GM18505 (cell line): ENCODE measurements at regions not wholly inside any gene's neighbourhood (a gene's known extent, or its start where the extent isn't known, plus 50 kb on each side); places are given as distances from the start of the nearest gene placed in this dataset.
"Not testable (repeated sequence)": the region's sequence is repeated elsewhere in the genome, so short reads cannot be mapped to it uniquely, and the experiment has no call there.

Source experiments
- ATAC-seq: cut with Tn5 transposase; IDR thresholded peaks from one replicate; pipeline ENCODE4 v1.9.1; 2021; ENCODE audit not compliant: unreplicated experiment
- POLR2A ChIP-seq: IDR thresholded peaks from 4 replicates; pipeline ENCODE4 v1.6.1; 2011; ENCODE audit warnings: borderline replicate concordance; ENCODE audit not compliant: insufficient read depth, insufficient read length; ENCODE audit errors: extremely low read depth

DNA sequence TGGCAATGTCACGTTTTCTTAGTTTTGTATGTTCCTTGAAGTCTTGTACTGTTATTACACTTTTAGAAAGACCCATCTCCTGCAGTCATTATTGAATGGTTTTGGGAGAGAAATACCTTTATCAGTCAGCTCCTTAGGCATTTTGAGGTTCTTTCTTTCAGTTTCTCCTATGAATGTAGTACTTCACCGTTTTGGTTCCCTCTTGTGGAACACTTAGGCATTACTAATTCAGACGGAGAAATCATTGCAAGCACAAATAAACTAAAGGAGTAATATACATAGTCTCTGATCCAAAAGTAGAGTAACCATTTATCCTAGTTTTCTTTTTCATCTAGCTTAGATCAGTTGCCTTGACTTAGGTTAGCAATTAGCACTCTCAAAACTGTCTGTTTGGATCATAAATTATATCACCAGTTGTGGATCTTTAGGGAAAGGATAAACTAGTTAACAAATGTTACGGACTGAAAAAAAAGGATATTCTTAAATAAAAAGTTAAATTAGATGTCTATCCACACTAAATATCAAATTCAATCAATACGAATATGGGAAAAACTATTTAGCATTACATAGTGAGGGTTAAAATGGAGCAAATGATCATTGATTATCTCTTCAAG, 1538.3 kb upstream of the SEL1L start:
- TF ChIP-seq POLR2A = no peak
- ATAC-seq = no peak

DNA sequence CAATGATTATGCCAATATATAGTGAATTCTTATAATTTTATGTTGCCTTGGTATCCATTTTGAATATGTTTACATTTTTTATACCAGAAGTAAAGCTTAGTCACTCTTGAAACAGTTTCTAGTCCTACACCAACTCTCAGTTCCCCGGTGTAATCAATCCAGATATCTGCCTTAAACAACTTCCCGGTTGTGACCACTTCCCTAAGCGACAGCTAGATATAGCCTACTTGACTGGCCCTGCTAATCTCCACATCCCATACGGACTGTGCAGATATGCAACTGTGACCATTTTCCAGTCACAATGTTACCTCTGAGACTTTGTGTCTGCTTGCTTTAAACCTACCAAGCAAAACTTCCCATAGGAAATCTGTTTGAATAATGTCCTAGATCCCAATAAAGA, 1551.5 kb upstream of the SEL1L start:
- no peak for TF ChIP-seq POLR2A

DNA sequence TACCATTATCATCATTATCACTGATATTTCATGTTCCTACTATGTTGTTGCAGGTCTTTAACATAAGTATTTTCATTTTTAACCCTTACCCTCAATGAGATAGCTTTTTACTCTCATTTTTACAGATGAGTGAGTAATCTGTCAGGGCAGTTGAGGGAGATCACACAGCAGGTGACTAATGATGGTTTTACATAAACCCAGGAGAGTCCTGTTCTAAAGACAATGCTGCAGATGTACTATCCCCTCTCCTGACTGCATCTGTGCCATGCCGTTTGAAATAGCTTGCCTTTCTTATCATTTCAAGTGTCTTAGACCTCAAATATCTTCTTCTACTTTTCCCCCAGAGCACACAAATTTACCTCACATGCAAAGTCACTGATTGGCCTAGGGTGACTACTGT, 1552.1 kb upstream of the SEL1L start:
- no peak for ATAC-seq
- TF ChIP-seq POLR2A = no peak

More for the DNA sequence above, 1551.5 kb upstream of the SEL1L start:
- no peak for ATAC-seq

DNA sequence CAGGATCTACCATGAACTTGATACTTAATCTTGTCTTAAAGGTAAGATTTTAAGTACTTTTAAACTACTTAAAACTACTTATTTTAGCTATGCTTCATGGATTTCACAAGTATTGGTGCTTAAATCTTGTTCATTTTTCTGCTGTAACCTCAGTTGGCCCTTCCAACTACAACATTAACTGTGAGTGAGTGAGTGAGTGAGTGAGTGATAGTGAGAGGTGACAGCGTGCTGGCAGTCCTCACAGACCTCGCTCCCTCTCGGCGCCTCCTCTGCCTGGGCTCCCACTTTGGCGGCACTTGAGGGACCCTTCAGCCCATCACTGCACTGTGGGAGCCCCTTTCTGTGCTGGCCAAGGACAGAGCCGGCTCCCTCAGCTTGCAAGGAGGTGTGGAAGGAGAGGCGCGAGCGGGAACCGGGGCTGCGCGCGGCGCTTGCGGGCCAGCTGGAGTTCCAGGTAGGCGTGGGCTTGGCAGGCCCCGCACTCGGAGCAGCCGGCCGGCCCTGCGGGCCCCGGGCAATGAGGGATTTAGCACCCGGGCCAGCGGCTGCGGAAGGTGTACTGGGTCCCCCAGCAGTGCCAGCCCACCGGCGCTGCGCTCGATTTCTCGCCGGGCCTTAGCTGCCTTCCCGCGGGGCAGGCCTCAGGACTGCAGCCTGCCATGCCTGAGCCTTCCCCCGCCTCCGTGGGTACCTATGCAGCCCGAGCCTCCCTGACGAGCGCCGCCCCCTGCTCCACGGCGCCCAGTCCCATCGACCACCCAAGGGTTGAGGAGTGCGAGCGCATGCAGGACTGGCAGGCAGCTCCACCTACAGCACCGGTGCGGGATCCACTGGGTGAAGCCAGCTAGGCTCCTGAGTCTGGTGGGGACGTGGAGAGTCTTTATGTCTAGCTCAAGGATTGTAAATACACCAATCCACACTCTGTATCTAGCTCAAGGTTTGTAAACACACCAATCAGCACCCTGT, 1558.6 kb upstream of the SEL1L start:
- ATAC-seq = not testable (repeated sequence)

DNA sequence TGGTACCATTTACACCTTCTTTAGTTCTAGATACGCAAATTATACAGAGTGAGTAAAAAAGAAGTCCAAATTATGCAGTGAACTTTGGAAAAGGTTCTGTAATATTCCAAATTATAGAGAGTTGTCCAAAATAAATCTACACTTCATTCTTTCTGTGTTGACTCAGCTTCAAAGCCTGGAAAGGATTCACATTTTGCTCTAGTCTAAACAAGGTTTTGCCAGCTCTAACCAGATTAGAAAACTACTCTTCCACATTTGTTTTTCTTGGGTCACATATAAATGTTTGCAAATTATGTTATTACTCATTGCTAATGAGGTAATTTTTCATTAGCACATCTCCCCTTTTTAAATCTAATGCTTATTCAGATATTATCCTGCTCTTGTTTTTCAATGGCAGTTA, 1562.4 kb upstream of the SEL1L start:
- no peak for ATAC-seq
- no peak for TF ChIP-seq POLR2A

DNA sequence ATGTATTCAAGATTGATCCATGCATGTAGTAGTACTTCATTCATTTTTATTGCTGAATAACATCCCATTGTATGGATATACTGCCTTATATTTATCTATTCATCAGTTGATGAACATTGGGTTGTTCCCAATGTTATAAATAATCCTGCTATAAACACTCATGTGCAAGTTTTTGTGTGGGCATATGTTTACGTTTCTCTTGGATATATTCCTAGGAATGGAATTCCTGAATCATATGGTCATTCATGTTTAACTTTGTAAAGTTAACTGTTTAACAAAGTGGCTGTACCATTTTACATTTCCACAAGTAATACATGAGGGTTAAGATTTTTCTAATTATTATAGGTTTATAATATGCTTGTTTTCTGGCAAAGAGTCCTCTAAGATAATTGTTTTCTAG, 1568.2 kb upstream of the SEL1L start:
- no peak for ATAC-seq
- no peak for TF ChIP-seq POLR2A

DNA sequence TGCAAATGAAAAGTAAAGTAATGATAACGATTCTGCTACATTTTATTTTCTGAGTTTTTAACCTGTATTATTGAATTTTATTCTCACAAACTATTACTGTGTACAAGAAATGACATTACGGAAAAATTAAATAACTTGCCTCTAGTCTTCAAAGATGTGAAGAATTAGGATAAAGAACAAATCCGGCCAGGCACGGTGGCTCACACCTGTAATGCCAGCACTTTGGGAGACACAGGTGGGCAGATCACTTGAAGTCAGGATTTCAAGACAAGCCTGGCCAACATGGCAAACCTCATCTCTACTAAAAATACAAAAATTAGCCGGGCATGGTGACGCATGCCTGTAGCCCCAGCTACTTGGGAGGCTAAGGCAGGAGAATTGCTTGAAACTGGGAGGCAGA, 1584.4 kb upstream of the SEL1L start:
- no peak for ATAC-seq
- TF ChIP-seq POLR2A = no peak

DNA sequence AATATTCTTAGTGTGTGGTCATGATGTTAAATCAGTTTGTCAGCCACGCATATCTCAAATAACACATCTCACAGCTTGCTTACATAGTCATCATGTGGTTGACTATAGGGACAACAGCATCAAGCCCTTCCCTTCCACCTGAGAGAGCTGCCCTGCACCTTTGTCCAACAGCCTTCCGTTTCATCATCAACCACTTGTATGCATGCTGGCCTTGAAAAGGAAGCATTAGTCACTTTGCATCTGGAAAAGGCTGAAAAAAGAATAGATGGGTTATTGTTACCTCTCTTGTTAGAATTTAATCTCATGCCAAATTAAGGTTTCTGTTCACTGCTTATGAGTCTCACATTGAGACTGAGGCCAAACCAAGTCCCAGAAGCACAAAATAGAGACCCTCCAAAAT, 1586.5 kb upstream of the SEL1L start:
- no peak for ATAC-seq
- TF ChIP-seq POLR2A = no peak

DNA sequence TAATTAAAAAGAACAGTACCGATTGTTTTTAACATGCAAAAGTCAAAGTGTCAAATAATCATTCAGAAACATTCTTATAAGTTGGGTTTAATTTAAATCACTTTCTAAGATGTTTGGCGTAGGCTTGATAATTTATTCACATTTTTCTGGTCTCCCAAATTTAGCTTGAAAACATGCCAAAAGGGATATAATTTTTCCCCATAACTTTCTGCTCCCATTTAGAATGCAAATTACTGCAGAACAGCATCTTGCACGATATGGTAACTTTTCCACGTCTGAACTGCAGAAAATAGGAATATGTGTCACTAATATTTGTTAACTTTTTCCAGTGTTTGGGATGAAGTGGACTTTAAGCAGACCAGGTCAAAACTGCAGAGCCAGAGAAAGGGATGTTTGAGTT, 1592.4 kb upstream of the SEL1L start:
- no peak for ATAC-seq
- no peak for TF ChIP-seq POLR2A

DNA sequence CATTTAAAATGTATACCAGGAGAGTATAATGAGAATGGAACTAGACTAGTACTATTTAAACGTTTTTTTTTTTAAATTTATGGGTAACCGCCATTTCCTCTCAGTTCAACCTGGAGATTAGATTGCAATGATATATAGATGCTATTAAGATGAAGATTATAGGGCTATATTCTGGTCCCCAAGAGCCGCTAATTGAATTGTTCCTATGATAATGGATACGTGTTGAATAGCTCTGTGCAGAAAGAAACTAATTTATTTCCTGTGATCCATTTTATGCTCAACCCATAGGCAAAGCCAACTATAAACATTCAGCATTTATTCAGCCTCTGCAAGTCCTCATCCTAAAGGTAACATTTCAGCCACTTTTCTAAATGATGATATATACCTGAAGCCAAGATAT, 1595.1 kb upstream of the SEL1L start:
- no peak for TF ChIP-seq POLR2A
- ATAC-seq = no peak

DNA sequence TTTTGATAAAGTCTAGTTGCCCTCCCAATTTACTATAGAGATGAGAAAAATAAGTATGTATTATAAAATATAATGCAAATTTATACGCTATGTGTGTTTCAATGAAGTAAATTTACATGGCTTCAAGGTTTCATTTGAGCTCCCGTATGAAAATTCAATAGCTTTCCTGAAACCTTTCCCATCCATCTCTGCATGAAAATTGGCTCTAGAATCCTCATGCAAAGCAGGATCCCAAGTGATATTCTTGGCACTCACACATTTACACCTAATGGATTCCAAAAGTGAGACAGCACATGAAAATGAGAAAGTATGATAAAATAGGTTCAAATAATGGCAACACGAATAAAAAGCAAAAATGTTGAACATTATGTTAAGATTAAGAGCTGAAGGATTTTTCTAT, 1595.8 kb upstream of the SEL1L start:
- no peak for ATAC-seq
- no peak for TF ChIP-seq POLR2A

DNA sequence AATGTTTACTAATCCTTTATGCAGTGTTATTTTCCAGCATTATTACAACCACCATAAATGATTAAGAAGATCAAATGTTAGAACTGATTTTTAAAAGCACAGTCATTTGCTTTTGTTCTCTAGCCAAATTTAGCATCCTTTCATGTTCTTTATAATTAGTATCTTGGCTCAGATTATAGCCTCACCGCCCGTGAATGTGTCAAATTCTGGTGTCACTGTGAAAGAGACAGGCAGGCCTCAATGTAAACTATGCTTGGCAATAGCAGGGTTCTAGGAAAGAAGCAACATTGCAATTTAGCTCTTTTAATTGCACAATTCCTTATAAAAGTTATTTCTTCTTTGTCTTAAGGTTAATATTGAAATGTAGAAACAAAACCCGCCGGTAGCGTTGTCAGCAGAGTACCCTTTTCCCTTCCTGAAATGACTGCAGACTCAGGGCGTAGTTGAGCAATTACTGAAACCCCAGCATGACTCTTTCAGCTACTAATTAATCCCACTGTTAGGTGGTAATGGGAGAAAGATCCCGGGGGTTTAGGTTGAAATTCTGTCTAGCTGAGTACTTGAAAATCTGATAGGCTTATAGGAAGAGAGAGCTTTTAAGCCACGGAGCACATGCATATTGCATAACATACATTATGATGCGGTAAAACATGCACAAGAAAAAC, 1600.5 kb upstream of the SEL1L start:
- no peak for TF ChIP-seq POLR2A
- ATAC-seq = no peak

DNA sequence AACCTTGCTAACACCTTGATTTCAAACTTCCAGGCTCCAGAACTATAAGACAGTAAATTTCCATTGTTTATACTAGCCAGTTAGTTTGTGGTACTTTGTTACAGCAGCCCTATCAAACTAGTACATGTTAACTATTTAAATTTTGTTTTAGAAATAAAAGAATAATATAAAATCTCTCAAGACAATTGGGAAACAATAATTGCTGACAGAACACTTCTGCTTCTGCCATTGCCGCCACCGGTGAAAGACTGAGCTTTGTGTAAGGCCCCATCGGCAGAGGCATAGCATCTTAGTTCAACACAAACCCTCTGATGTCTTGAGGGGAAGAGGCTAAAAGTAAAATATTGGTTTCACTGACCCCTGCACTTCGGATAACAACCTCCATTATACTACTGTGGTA, 1607.1 kb upstream of the SEL1L start:
- no peak for TF ChIP-seq POLR2A
- ATAC-seq = no peak

DNA sequence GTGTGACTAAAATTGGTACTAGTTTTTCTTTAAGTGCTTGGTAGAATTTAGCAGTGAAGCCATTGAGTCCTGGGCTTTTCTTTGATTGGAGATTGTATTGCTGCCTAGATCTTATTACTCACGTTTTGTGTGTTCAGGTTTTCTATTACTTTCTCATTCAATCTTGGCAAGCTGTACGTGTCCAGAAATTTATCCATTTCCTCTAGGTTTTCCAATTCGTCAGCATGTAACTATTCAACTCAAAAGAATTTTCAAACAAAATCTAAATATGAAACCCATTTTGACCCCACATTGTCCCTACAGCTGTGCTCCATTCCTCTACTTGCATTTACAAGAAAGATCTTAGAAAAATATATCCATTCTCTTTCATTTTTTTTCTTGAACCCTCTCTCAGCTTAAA, 1613.4 kb upstream of the SEL1L start:
- no peak for TF ChIP-seq POLR2A
- ATAC-seq = no peak
